MM.1S (cell line): ENCODE measurements at regions not wholly inside any gene's neighbourhood (a gene's known extent, or its start where the extent isn't known, plus 50 kb on each side); places are given as distances from the start of the nearest gene placed in this dataset.

Experiments
- DNase-seq: peaks from one replicate; pipeline ENCODE4 v3.0.0-alpha.2; 2015
- H2AFZ ChIP-seq: fragments of 300-600 bp; sonication (generic); 2 replicates; pipeline ENCODE4 v1.6.0; 2016; ENCODE audit warnings: antibody characterized with exemption, low read length
- H3F3A ChIP-seq: fragments of 300-600 bp; sonication (generic); 2 replicates; pipeline ENCODE4 v1.6.1; 2016; ENCODE audit warnings: mild to moderate bottlenecking, antibody characterized with exemption, low read length, moderate library complexity, mixed read lengths; ENCODE audit not compliant: insufficient read depth
- H3K27ac ChIP-seq: fragments of 300-600 bp; sonication (generic); 2 replicates; pipeline ENCODE4 v1.5.1; 2016; ENCODE audit warnings: mild to moderate bottlenecking, low read length
- H3K27me3 ChIP-seq: fragments of 300-600 bp; sonication (generic); replicated peaks from 2 replicates; pipeline ENCODE4 v1.6.0; 2016; ENCODE audit warnings: low read length; ENCODE audit not compliant: insufficient read depth
- H3K36me3 ChIP-seq: fragments of 300-600 bp; sonication (generic); replicated peaks from 2 replicates; pipeline ENCODE4 v1.6.1; 2016; ENCODE audit warnings: mild to moderate bottlenecking, low read length, mixed read lengths; ENCODE audit not compliant: insufficient read depth
- H3K4me1 ChIP-seq: fragments of 300-600 bp; sonication (generic); 2 replicates; pipeline ENCODE4 v1.6.1; 2016; ENCODE audit warnings: low read length, mixed read lengths
- H3K4me2 ChIP-seq: fragments of 300-600 bp; sonication (generic); 2 replicates; pipeline ENCODE4 v1.6.0; 2016; ENCODE audit warnings: low read depth, low read length
- H3K4me3 ChIP-seq: fragments of 300-600 bp; sonication (generic); 2 replicates; pipeline ENCODE4 v1.5.1; 2016; ENCODE audit warnings: low read length, mixed read lengths
- H3K79me2 ChIP-seq: fragments of 300-600 bp; sonication (generic); 2 replicates; pipeline ENCODE4 v1.6.1; 2016; ENCODE audit warnings: mixed run types, low read length, mixed read lengths
- H3K9ac ChIP-seq: fragments of 300-600 bp; sonication (generic); 2 replicates; pipeline ENCODE4 v1.6.1; 2016; ENCODE audit warnings: low read length, mixed read lengths
- H3K9me2 ChIP-seq: fragments of 300-600 bp; sonication (generic); replicated peaks from 2 replicates; pipeline ENCODE4 v1.6.1; 2016; ENCODE audit warnings: mild to moderate bottlenecking, low read length, mixed read lengths; ENCODE audit not compliant: insufficient read depth
- H3K9me3 ChIP-seq: fragments of 300-600 bp; sonication (generic); replicated peaks from 2 replicates; pipeline ENCODE4 v1.6.1; 2016; ENCODE audit warnings: mild to moderate bottlenecking, low read length, mixed read lengths; ENCODE audit not compliant: insufficient read depth
- H4K20me1 ChIP-seq: fragments of 300-600 bp; sonication (generic); 2 replicates; pipeline ENCODE4 v1.6.1; 2016; ENCODE audit warnings: mild to moderate bottlenecking, low read length, moderate library complexity, mixed read lengths; ENCODE audit not compliant: insufficient read depth
- CTCF ChIP-seq: fragments of 300-600 bp; sonication (generic); IDR thresholded peaks from 2 replicates; pipeline ENCODE4 v1.5.1; 2016; ENCODE audit warnings: antibody characterized with exemption, low read length, mixed read lengths
- EZH2 ChIP-seq: fragments of 300-600 bp; sonication (generic); optimal IDR thresholded peaks from 2 replicates; pipeline ENCODE3; 2017; ENCODE audit warnings: low read depth, mild to moderate bottlenecking, antibody characterized with exemption, low read length, mixed read lengths
- EZH2phosphoT487 ChIP-seq: fragments of 300-600 bp; sonication (generic); IDR thresholded peaks from 2 replicates; pipeline ENCODE4 v1.6.1; 2018; ENCODE audit warnings: antibody characterized with exemption, low read length

DNA sequence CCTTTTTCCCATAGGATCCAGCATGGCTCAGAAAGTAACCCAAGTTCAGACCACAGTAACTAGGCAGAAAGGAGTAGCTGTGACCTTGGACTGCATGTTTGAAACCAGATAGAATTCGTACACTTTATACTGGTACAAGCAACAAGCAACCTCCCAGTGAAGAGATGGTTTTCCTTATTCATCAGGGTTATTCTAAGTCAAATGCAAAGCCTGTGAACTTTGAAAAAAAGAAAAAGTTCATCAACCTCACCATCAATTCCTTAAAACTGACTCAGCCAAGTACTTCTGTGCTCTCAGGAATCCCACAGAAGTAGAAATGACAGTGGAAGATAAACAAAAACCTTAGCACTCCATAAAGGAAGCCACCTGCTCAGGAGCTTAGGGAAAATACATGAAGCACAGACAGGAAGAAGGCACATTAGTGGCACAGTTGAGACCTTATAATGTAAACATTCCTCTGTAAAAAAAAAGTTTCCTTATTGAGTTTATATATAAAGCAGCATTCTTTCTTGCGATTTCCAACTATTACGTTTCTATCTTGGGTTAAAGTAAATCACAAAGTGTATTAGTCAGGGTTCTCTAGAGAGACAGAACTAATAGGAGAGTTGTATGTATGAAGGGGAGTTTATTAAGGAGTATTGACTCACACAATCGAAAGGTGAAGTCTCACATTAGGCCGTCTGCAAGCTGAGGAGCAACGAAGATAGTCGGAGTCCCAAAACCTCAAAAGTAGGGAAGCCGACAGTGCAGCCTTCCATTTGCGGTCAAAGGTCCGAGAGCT is 398.4 kb downstream of the DAD1 start:
- H3K4me2 ChIP-seq, result no peak overlapping the region
- no peak overlapping the region for H3K4me3 ChIP-seq
- DNase-seq, result no peak
- no peaks in the 10 kb centered on the region for H4K20me1 ChIP-seq
- H3K27ac ChIP-seq, result no peak overlapping the region
- H3F3A ChIP-seq, result no peaks in the 10 kb centered on the region
- no peaks in the 10 kb centered on the region for H3K4me1 ChIP-seq
- no peak for TF ChIP-seq EZH2phosphoT487
- no peak for TF ChIP-seq EZH2
- no peak for TF ChIP-seq CTCF
- H3K27me3 ChIP-seq, result no peaks in the 10 kb centered on the region
- H3K36me3 ChIP-seq, result no peaks in the 10 kb centered on the region
- H3K9me2 ChIP-seq, result no peaks in the 10 kb centered on the region
- H3K9ac ChIP-seq, result no peak overlapping the region
- H3K9me3 ChIP-seq, result no peaks in the 10 kb centered on the region
- no peak overlapping the region for H2AFZ ChIP-seq
- no peaks in the 10 kb centered on the region for H3K79me2 ChIP-seq

DNA sequence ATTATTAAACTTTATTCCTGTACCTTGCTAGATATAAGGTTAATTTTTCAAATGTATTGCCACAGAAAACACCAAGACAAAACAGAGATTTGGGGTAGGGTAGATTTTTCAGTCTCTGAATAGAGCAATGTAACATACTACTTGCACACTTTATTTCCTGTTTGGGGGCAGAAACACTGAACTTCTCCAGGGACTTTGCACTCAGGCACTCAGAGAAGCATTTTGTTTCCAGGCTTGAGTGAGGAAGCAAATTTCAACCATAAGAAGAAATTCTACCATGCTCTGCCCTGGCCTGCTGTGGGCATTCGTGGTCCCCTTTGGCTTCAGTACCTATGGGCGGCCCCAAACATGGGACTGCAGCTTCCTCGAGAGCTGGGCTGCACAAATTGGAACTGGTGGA is 399.1 kb downstream of the DAD1 start:
- Histone ChIP-seq H3K27me3 (no peaks in the 10 kb centered on the region), H3K27ac (no peak overlapping the region), H3K9me3 (no peaks in the 10 kb centered on the region)

DNA sequence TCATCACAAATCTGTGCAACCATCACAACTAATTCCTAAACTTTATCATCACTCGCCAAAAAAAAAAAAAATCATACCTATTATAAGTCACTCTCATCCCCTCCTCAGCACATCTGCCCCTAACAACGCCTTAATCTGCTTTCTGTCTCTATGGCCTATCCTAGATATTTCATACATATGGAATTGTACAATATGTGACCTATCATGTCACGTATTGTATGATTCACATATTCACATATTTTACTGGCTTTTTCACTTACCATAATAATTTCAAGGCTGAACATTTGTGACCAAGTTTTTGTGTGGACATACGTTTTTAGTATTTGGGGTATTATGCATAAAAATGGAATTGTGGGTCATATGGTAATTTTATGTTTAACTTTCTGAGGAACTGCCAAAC is 400.7 kb downstream of the DAD1 start:
- TF ChIP-seq EZH2, result no peak
- TF ChIP-seq CTCF, result no peak
- TF ChIP-seq EZH2phosphoT487, result no peak
- no peak overlapping the region for H2AFZ ChIP-seq

More for the DNA sequence above, 399.1 kb downstream of the DAD1 start:
- Histone ChIP-seq H3K79me2 (no peaks in the 10 kb centered on the region), H3K4me1 (no peaks in the 10 kb centered on the region), H2AFZ (no peak overlapping the region), H3K4me3 (no peak overlapping the region), H3K9me2 (no peaks in the 10 kb centered on the region), H3K9ac (no peak overlapping the region), H3K36me3 (no peaks in the 10 kb centered on the region), H4K20me1 (no peaks in the 10 kb centered on the region), H3K4me2 (no peak overlapping the region), H3F3A (no peaks in the 10 kb centered on the region)
- TF ChIP-seq EZH2phosphoT487 (no peak), EZH2 (no peak), CTCF (no peak)
- no peak for DNase-seq

More for the DNA sequence above, 400.7 kb downstream of the DAD1 start:
- no peak overlapping the region for H3K27ac ChIP-seq
- DNase-seq, result no peak
- no peaks in the 10 kb centered on the region for H3K79me2 ChIP-seq
- no peaks in the 10 kb centered on the region for H3F3A ChIP-seq
- H4K20me1 ChIP-seq, result no peaks in the 10 kb centered on the region
- H3K9ac ChIP-seq, result no peak overlapping the region
- no peak overlapping the region for H3K4me3 ChIP-seq
- no peaks in the 10 kb centered on the region for H3K4me1 ChIP-seq
- no peaks in the 10 kb centered on the region for H3K27me3 ChIP-seq
- H3K9me2 ChIP-seq, result no peaks in the 10 kb centered on the region
- H3K4me2 ChIP-seq, result no peak overlapping the region
- H3K36me3 ChIP-seq, result no peaks in the 10 kb centered on the region
- H3K9me3 ChIP-seq, result no peaks in the 10 kb centered on the region
